HK-2 (cell line): ENCODE measurements at regions not wholly inside any gene's neighbourhood (a gene's known extent, or its start where the extent isn't known, plus 50 kb on each side); places are given as distances from the start of the nearest gene placed in this dataset.

ENCODE experiments used
- DNase-seq: peaks from one replicate; pipeline ENCODE4 v3.0.0-alpha.2; 2018; ENCODE audit not compliant: unreplicated experiment

GRCh38 chr6:87908978-87909811, 138.4 kb upstream of the SPACA1 start:
- no peak for DNase-seq

- DNase-seq = no peak
These were observed 140.1 kb upstream of the SPACA1 start for GRCh38 chr6:87907521-87907920.

- no peak for DNase-seq
These were observed 142.5 kb upstream of the SPACA1 start for GRCh38 chr6:87905101-87905641.

- no peak for DNase-seq
These were observed 143.6 kb upstream of the SPACA1 start for GRCh38 chr6:87904011-87904410.

GRCh38 chr6:87903323-87903722, 144.3 kb upstream of the SPACA1 start:
- DNase-seq = no peak

GRCh38 chr6:87902383-87902782, 145.3 kb upstream of the SPACA1 start:
- DNase-seq = no peak

GRCh38 chr6:87901613-87902012, 146.0 kb upstream of the SPACA1 start:
- DNase-seq = no peak

- no peak for DNase-seq
These were observed 147.4 kb upstream of the SPACA1 start for GRCh38 chr6:87900160-87900698.

GRCh38 chr6:87899499-87900147, 148.0 kb upstream of the SPACA1 start:
- DNase-seq = no peak

GRCh38 chr6:87897663-87898062, 150.0 kb upstream of the SPACA1 start:
- DNase-seq = no peak

- DNase-seq = no peak
These were observed 150.6 kb upstream of the SPACA1 start for GRCh38 chr6:87897013-87897412.

GRCh38 chr6:87887266-87887665, 160.4 kb upstream of the SPACA1 start:
- no peak for DNase-seq

- no peak for DNase-seq
These were observed 163.4 kb upstream of the SPACA1 start for GRCh38 chr6:87884203-87884602.

- DNase-seq = no peak
These were observed 166.2 kb upstream of the SPACA1 start for GRCh38 chr6:87881342-87881895.

- no peak for DNase-seq
These were observed 168.3 kb upstream of the SPACA1 start for GRCh38 chr6:87879132-87879861.

- no peak for DNase-seq
These were observed 171.9 kb upstream of the SPACA1 start for GRCh38 chr6:87875781-87876180.

GRCh38 chr6:87873556-87873955, 171.5 kb upstream of the AKIRIN2 start:
- no peak for DNase-seq

GRCh38 chr6:87870556-87870955, 168.5 kb upstream of the AKIRIN2 start:
- no peak for DNase-seq

GRCh38 chr6:87869064-87869905, 167.3 kb upstream of the AKIRIN2 start:
- no peak for DNase-seq

- DNase-seq = no peak
These were observed 158.9 kb upstream of the AKIRIN2 start for GRCh38 chr6:87860902-87861301.

GRCh38 chr6:87858440-87858839, 156.4 kb upstream of the AKIRIN2 start:
- DNase-seq = no peak
